ENCODE measurements at regions not wholly inside any gene's neighbourhood (a gene's known extent, or its start where the extent isn't known, plus 50 kb on each side); places are given as distances from the start of the nearest gene placed in this dataset.

DNA sequence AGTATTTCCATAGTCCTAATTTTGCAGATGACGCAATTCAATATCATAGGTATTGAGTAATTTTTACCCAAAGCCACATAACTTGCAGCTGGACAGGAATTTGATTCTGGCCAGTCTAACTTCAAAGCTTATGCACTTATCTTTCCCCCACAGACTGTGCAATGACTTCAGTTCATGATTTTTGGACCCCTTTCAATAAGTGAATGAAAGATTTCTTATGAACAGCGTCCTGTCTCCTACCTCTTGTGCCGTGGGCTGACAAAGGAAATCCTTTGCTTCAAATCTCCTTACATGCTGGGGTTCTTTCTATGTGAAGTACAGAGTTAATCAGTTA, 217.7 kb upstream of the KIRREL3 start:
- ATAC-seq (ENCODE audit: poor library complexity) (no peak), DNase-seq (no peak)
- intact Hi-C loops (cut with DNase I) = no loop called here

- no peak for ATAC-seq (ENCODE audit: poor library complexity)
- no peak for DNase-seq
- intact Hi-C loops (cut with DNase I) = no loop called here
These were observed 217.1 kb upstream of the KIRREL3 start for GRCh38 chr11:127217452-127218274.

- intact Hi-C loops (cut with DNase I) = no loop called here
- no peak for DNase-seq
- ATAC-seq (ENCODE audit: poor library complexity) = no peak
These were observed 205.2 kb upstream of the KIRREL3 start for GRCh38 chr11:127205688-127206217.

GRCh38 chr11:127203490-127203889, 202.9 kb upstream of the KIRREL3 start:
- DNase-seq = no peak
- ATAC-seq (ENCODE audit: poor library complexity) = no peak
- intact Hi-C loops (cut with DNase I) = no loop called here

DNA sequence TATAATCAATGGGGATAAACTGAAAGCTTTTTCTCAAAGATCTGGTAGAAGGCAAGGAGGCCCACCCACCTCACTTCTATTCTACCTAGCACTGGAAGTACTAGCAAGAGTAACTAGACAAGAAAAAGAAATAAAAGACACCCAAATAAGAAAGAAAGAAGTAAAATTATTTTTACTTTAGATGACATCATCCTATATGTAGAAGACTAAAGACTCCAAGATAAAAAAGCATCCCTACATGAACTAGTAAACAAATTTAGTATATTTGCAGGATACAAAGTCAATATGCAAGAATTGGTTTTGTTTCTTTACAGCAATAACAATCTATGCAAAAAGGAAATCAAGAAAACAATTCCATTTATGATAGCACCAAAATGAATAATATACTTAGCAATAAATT, 201.5 kb upstream of the KIRREL3 start:
- ATAC-seq (ENCODE audit: poor library complexity) = no peak
- intact Hi-C loops (cut with DNase I) = no loop called here

DNA sequence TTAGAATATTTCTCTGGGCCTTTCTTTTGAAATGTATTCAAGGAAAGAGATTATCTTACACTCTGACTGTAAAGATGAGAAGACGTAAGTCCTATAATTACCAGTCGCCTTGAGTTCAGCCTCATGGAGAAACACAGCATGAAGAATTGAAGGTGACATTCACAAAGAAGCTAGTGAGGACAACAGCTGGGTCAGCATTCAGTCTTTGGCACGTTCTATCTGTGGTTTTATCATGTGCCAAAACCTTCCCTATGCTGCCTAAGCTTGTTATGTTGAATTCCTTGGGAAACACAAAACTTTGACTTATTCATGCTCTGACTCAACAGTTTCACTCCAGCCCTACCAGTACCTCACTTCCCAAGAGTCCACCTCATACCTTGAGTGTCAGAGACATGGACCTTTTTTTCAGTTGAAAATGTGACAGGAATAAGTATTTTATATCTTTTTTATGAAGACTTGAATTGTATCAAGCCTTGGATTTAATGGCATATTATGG, 198.8 kb upstream of the KIRREL3 start:
- ATAC-seq (ENCODE audit: poor library complexity) = no peak
- intact Hi-C loops (cut with DNase I) = no loop called here
- DNase-seq = no peak

More for the DNA sequence above, 201.5 kb upstream of the KIRREL3 start:
- no peak for DNase-seq

- ATAC-seq (ENCODE audit: poor library complexity) (no peak), DNase-seq (no peak)
- intact Hi-C loops (cut with DNase I) = no loop called here
These were observed 195.0 kb upstream of the KIRREL3 start for GRCh38 chr11:127195501-127196120.

DNA sequence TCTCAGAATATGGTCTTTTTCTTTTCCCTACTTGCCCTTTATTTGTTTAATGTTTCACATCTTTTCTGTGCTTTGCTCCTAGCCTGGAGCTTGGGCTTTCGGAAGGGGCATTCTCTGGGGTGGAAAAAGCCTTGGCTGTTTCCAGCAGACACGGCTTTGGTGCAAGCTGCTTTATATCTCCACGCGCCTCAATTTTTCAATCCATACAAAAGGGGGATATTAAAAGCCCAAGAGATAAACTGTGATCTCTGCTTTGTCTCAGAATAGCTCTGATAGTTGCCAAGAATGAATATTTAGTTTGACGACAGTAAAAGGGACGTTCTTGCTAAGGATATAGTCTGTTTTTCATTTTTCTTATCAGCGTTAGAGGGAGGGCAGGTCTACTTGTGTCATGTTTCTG, 194.0 kb upstream of the KIRREL3 start:
- no peak for ATAC-seq (ENCODE audit: poor library complexity)
- intact Hi-C loops (cut with DNase I) = no loop called here
- no peak for DNase-seq

GRCh38 chr11:127193950-127194349, 193.4 kb upstream of the KIRREL3 start:
- intact Hi-C loops (cut with DNase I) = no loop called here
- DNase-seq = no peak

GRCh38 chr11:127191689-127192088, 191.1 kb upstream of the KIRREL3 start:
- intact Hi-C loops (cut with DNase I) = no loop called here
- DNase-seq (no peak), ATAC-seq (ENCODE audit: poor library complexity) (no peak)

More at GRCh38 chr11:127193950-127194349, 193.4 kb upstream of the KIRREL3 start:
- no peak for ATAC-seq (ENCODE audit: poor library complexity)

- ATAC-seq (ENCODE audit: poor library complexity) (no peak), DNase-seq (no peak)
- intact Hi-C loops (cut with DNase I) = no loop called here
These were observed 190.7 kb upstream of the KIRREL3 start for GRCh38 chr11:127191261-127191660.

DNA sequence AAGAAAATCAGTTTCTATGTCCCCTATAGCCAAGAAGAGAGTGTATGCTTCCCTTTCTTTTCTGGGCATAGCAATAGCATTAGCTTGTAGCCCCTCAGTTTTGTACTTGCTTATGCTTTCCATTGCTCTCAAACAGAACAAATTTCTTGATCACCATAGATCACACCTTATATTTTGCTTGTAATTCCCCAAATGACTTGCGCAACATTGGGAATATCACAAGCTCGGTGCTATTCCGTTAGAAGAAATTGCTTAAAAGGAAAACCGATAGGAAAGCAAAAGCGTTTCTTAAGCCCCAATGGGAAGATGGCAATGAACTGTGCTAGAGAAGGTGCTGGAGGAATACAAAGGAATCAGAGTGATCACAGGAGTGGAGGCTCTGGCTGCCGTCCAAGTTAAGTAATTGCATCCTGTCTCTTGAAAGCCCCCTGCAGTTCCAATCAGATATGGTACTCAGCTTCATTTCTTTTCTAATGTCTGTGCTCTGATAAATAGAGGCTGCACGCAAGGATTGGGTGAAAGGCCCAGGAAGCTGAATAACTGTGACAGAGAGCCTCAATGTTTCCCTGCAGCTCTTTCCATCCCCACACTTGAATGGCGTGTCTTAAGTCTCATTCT, 182.1 kb upstream of the KIRREL3 start:
- DNase-seq = no peak
- no peak for ATAC-seq (ENCODE audit: poor library complexity)
- intact Hi-C loops (cut with DNase I) = no loop called here

DNA sequence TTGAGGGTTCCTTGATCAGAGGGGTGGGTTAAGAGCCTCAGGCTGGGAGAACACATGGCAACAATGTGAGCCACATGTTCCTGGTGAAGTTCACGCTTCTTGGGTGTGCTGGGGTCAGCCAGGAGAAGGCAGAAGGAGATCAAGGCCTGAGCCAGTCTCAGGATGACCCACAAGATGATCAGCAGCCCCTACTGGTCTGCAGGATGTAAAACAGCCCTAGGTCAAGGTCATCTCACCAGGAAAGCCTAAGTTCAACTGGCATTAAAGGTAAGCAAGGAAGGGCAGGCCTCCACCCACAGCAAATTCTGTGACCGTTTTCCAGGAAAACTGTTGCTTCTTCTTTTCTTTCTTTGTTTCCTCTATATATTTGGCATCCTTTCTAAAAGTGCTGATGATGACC, 156.7 kb upstream of the KIRREL3 start:
- intact Hi-C loops (cut with DNase I) = no loop called here
- ATAC-seq (ENCODE audit: poor library complexity) = no peak
- DNase-seq = no peak

- DNase-seq (no peak), ATAC-seq (ENCODE audit: poor library complexity) (no peak)
- intact Hi-C loops (cut with DNase I) = no loop called here
These were observed 148.8 kb upstream of the KIRREL3 start for GRCh38 chr11:127149410-127149809.

- no peak for ATAC-seq (ENCODE audit: poor library complexity)
- intact Hi-C loops (cut with DNase I) = no loop called here
- no peak for DNase-seq
These were observed 142.7 kb upstream of the KIRREL3 start for GRCh38 chr11:127143251-127143650.

GRCh38 chr11:127138613-127139012, 138.0 kb upstream of the KIRREL3 start:
- no peak for DNase-seq
- intact Hi-C loops (cut with DNase I) = no loop called here
- no peak for ATAC-seq (ENCODE audit: poor library complexity)

DNA sequence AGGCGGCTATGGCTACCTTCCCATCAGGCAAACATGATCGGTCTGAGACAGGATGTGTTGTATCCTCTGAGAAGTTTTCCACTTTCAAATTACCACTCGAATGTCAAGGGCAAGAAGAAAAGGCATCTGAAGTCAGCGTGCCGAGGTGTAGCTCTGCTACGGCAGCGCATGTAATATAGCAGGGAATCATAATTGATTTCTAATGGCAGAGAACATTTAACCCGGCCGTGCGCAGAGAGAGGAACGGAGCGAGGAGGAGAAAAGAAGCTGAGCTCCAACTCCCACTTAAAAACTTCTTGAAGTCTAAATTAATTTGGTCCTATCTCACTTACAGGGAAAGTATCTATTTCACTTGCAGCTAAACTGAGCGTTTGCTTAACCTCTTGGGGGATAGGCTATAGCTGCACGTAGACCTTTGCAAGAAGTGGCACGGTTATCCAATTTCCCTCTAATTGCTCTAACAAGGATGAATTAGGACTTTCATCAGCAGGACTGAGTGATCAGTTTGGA, 137.3 kb upstream of the KIRREL3 start:
- intact Hi-C loops (cut with DNase I) = no loop called here
- DNase-seq = no peak

GRCh38 chr11:127136438-127136837, 135.9 kb upstream of the KIRREL3 start:
- intact Hi-C loops (cut with DNase I) = no loop called here
- ATAC-seq (ENCODE audit: poor library complexity) = no peak
- DNase-seq = no peak

More for the DNA sequence above, 137.3 kb upstream of the KIRREL3 start:
- no peak for ATAC-seq (ENCODE audit: poor library complexity)

- no peak for DNase-seq
- intact Hi-C loops (cut with DNase I) = no loop called here
These were observed 134.7 kb upstream of the KIRREL3 start for GRCh38 chr11:127135256-127135655.

More at GRCh38 chr11:127135256-127135655, 134.7 kb upstream of the KIRREL3 start:
- no peak for ATAC-seq (ENCODE audit: poor library complexity)
